Neural cell (in vitro differentiated cells): ENCODE measurements at regions not wholly inside any gene's neighbourhood (a gene's known extent, or its start where the extent isn't known, plus 50 kb on each side); places are given as distances from the start of the nearest gene placed in this dataset.

ENCODE experiments used
- H2AFZ ChIP-seq: fragments of 200-600, 300-800 bp; sonication (generic), shearing (Covaris generic); 2 replicates; pipeline ENCODE4 v1.6.0; 2014; ENCODE audit warnings: low read depth, mild to moderate bottlenecking, antibody characterized with exemption, low read length, moderate library complexity
- H3F3A ChIP-seq: fragments of 200-600 bp; shearing (Covaris generic); 2 replicates; pipeline ENCODE4 v1.6.1; 2016; ENCODE audit warnings: mild to moderate bottlenecking, moderate library complexity, mixed read lengths, antibody characterized with exemption, low read length; ENCODE audit not compliant: insufficient read depth, poor library complexity, severe bottlenecking
- H3K27ac ChIP-seq: fragments of 200-600, 300-800 bp; sonication (generic), shearing (Covaris generic); 2 replicates; pipeline ENCODE4 v1.5.1; 2014; ENCODE audit warnings: mild to moderate bottlenecking, low read length, moderate library complexity
- H3K27me3 ChIP-seq: fragments of 300-800, 200-600 bp; sonication (generic), shearing (Covaris generic); 2 replicates; pipeline ENCODE4 v1.6.0; 2014; ENCODE audit warnings: mild to moderate bottlenecking, low read depth, low read length, moderate library complexity; ENCODE audit not compliant: insufficient read depth
- H3K36me3 ChIP-seq: fragments of 300-800, 200-600 bp; sonication (generic), shearing (Covaris generic); 2 replicates; pipeline ENCODE4 v1.5.1; 2014; ENCODE audit warnings: mild to moderate bottlenecking, antibody characterized with exemption, low read length, moderate library complexity; ENCODE audit not compliant: insufficient read depth
- H3K4me2 ChIP-seq: fragments of 300-800, 200-600 bp; sonication (generic), shearing (Covaris generic); 2 replicates; pipeline ENCODE4 v1.6.0; 2014; ENCODE audit warnings: mild to moderate bottlenecking, low read length
- H3K4me3 ChIP-seq: fragments of 300-800, 200-600 bp; sonication (generic), shearing (Covaris generic); 2 replicates; pipeline ENCODE4 v1.5.1; 2014; ENCODE audit warnings: mild to moderate bottlenecking, low read length, moderate library complexity
- H3K79me2 ChIP-seq: fragments of 200-600 bp; shearing (Covaris generic); replicated peaks from 2 replicates; pipeline ENCODE4 v1.6.0; 2014; ENCODE audit warnings: mild to moderate bottlenecking, low read length, moderate library complexity; ENCODE audit not compliant: insufficient read depth
- H3K9ac ChIP-seq: fragments of 300-800, 200-600 bp; sonication (generic), shearing (Covaris generic); 2 replicates; pipeline ENCODE4 v1.6.1; 2016; ENCODE audit warnings: mild to moderate bottlenecking, low read length, mixed read lengths
- H3K9me2 ChIP-seq: fragments of 200-600 bp; shearing (Covaris generic); 2 replicates; pipeline ENCODE4 v1.6.1; 2016; ENCODE audit warnings: mild to moderate bottlenecking, low read length, mixed read lengths; ENCODE audit not compliant: insufficient read depth
- H3K9me3 ChIP-seq: fragments of 200-600, 300-800 bp; sonication (generic), shearing (Covaris generic); 2 replicates; pipeline ENCODE4 v1.6.1; 2016; ENCODE audit warnings: mild to moderate bottlenecking, mixed run types, low read length, moderate library complexity, mixed read lengths
- H4K20me1 ChIP-seq: fragments of 200-600 bp; shearing (Covaris generic); 2 replicates; pipeline ENCODE4 v1.6.1; 2016; ENCODE audit warnings: mild to moderate bottlenecking, mixed run types; ENCODE audit not compliant: insufficient read depth
- CTCF ChIP-seq: fragments of 450-650 bp; IDR thresholded peaks from 2 replicates; pipeline ENCODE4 v1.5.1; 2014; ENCODE audit warnings: antibody characterized with exemption, mild to moderate bottlenecking, moderate library complexity; ENCODE audit not compliant: poor library complexity, severe bottlenecking
- EP300 ChIP-seq: fragments of 450-650 bp; conservative IDR thresholded peaks from 2 replicates; pipeline ENCODE4 v1.6.1; 2014; ENCODE audit warnings: antibody characterized with exemption, mild to moderate bottlenecking, moderate library complexity; ENCODE audit not compliant: poor library complexity, severe bottlenecking
- EZH2 ChIP-seq: fragments of 200-600, 300-800 bp; shearing (Covaris generic), sonication (generic); IDR thresholded peaks from 2 replicates; pipeline ENCODE4 v1.6.1; 2014; ENCODE audit warnings: antibody characterized with exemption, low read length, borderline replicate concordance, mild to moderate bottlenecking; ENCODE audit not compliant: insufficient read depth, poor library complexity, severe bottlenecking
- MXI1 ChIP-seq: fragments of 450-650 bp; conservative IDR thresholded peaks from 2 replicates; pipeline ENCODE4 v1.6.1; 2014; ENCODE audit warnings: antibody characterized with exemption, mild to moderate bottlenecking; ENCODE audit not compliant: poor library complexity, severe bottlenecking
- POLR2AphosphoS5 ChIP-seq: IDR thresholded peaks from 2 replicates; pipeline ENCODE4 v1.6.1; 2012
- RAD21 ChIP-seq: fragments of 450-650 bp; conservative IDR thresholded peaks from 2 replicates; pipeline ENCODE4 v1.6.1; 2014; ENCODE audit warnings: antibody characterized with exemption, mild to moderate bottlenecking, moderate library complexity
- REST ChIP-seq: IDR thresholded peaks from 2 replicates; pipeline ENCODE4 v1.6.1; 2012; ENCODE audit warnings: borderline replicate concordance
- SMC3 ChIP-seq: fragments of 450-650 bp; conservative IDR thresholded peaks from 2 replicates; pipeline ENCODE4 v1.6.1; 2014; ENCODE audit warnings: antibody characterized with exemption, mild to moderate bottlenecking, moderate library complexity; ENCODE audit not compliant: poor library complexity
- TAF1 ChIP-seq: IDR thresholded peaks from 2 replicates; pipeline ENCODE4 v1.6.1; 2012; ENCODE audit warnings: low read depth

GRCh38 chr9:80811656-80812055 lies 877.7 kb downstream of the TLE1 start:
- Histone ChIP-seq H3K4me3 (no peak overlapping the region), H2AFZ (no peak overlapping the region), H3K27ac (no peak overlapping the region), H3K9me3 (no peaks in the 10 kb centered on the region), H3K79me2 (no peaks in the 10 kb centered on the region), H3F3A (no peaks in the 10 kb centered on the region), H3K27me3 (no peaks in the 10 kb centered on the region), H4K20me1 (no peaks in the 10 kb centered on the region), H3K9me2 (no peaks in the 10 kb centered on the region), H3K4me2 (no peak overlapping the region), H3K36me3 (no peaks in the 10 kb centered on the region), H3K9ac (no peak overlapping the region)
- TF ChIP-seq EP300 (no peak), POLR2AphosphoS5 (no peak), SMC3 (no peak), EZH2 (no peak), TAF1 (no peak), REST (no peak), RAD21 (no peak)

GRCh38 chr9:80811003-80811402 lies 878.3 kb downstream of the TLE1 start:
- Histone ChIP-seq H3K4me2 (no peak overlapping the region), H3K4me3 (no peak overlapping the region), H3F3A (no peaks in the 10 kb centered on the region), H3K36me3 (no peaks in the 10 kb centered on the region), H3K9me3 (no peaks in the 10 kb centered on the region), H3K9ac (no peak overlapping the region), H3K79me2 (no peaks in the 10 kb centered on the region), H2AFZ (no peak overlapping the region), H3K27ac (no peak overlapping the region), H3K9me2 (no peaks in the 10 kb centered on the region), H3K27me3 (no peaks in the 10 kb centered on the region), H4K20me1 (no peaks in the 10 kb centered on the region)
- TF ChIP-seq TAF1 (no peak), EP300 (no peak), POLR2AphosphoS5 (no peak), REST (no peak), SMC3 (no peak), RAD21 (no peak), MXI1 (no peak), EZH2 (no peak), CTCF (no peak)
